DMS 273 treated with DMSO at 0.1 percent for 48 hours (cell line): ENCODE measurements at regions not wholly inside any gene's neighbourhood (a gene's known extent, or its start where the extent isn't known, plus 50 kb on each side); places are given as distances from the start of the nearest gene placed in this dataset.
"Not testable (repeated sequence)": the region's sequence is repeated elsewhere in the genome, so short reads cannot be mapped to it uniquely, and the experiment has no call there.

Experiments
- DNase-seq: peaks from one replicate; lab custom pipeline; 2025; lab: John Stamatoyannopoulos, UW

DNA sequence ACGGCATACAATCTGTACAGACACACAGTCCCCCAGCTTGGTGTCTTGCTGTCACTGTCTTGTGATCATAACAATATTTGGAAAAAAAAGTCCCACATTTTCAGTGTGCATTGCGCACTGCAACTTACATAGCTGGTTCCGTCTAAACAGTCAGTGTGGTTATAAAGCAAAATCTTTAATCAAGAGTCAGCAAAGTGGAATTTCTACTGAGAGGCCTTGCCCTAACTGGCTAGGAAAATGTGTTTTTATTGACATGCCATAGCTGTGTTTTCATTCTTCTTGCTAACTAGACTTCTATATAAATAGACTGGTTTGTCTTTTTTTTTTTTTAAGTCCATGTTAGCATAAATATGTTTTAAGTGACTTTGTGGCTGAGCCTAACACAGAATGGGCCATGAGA lies 174.8 kb downstream of the POLR2M start:
- DNase-seq = no peak

DNA sequence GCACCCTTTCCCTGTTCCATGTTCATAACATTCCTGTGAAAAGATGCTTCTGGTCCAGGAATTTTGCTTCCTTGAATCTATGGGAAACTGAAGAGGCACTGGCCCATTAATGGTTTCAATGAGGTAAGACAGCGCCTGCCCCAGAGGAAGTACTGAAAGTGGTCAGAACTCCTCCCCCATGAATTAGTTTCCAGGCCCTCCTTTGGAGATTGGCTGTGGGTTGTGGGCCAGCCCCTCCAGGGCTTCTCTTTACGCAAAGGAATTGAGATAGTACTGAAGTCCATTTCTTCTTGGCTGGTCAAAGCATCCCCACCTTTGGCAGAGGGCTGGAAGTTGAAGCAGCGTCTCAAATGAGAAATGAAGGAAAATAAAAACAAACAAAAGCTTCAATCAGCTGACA lies 175.5 kb downstream of the POLR2M start:
- no peak for DNase-seq

DNA sequence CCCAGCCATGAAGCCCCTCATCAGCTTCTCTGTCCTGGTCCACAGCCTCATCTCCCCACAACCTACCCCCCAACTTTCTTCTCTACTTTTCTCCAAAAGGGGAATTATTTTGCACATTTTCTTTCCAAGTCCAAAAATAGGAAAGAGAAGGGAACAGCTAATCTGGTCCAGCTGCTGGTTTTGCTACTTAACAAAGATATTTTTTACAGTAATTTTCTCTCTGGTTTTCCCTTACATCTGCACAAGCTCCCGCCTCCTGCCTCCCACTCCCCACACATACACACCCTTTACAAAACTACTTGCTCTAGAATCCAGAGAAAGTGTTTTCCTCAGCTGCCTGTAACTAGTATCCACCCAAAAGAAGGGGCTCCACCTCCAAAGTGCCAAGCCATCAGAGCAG lies 177.2 kb downstream of the POLR2M start:
- DNase-seq = no peak

DNA sequence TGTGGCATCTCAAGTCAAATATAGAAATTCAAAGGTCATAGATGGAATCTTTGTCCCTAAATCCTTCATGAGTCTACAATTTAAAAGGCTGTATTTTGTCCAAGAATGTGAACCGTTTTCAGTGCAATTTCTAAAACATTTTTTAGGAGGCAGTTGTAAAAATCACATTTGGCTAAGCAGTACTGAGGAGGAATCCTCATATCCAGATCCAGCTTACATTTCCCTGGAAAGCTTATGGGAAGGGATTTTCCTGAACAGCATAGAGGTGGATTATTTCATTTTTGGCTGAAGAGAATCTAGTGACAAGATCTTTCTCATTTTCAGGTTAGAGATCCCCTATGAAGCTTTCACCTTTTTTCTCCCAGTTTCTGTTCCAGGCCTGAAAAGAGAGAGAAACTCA lies 178.4 kb downstream of the POLR2M start:
- DNase-seq = no peak

DNA sequence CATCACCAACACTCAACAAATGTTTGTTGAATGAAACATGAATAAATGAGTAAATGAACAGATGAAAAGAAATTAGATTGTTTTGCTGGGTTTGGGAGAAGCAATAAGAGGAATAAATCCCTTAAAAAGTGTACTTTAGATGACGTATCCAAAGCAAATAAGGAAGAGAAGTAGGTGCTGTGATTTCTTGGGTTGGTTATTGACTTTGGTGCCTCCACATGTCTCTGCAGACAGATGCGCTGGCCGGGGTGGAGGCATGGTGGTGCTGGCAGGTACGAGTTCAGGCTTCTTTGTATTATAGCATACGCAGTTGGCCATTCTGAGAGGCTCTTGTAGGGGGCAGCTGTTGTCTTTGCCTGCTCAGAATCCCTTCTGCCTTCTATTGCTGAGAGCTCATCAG lies 178.9 kb downstream of the POLR2M start:
- DNase-seq = no peak

DNA sequence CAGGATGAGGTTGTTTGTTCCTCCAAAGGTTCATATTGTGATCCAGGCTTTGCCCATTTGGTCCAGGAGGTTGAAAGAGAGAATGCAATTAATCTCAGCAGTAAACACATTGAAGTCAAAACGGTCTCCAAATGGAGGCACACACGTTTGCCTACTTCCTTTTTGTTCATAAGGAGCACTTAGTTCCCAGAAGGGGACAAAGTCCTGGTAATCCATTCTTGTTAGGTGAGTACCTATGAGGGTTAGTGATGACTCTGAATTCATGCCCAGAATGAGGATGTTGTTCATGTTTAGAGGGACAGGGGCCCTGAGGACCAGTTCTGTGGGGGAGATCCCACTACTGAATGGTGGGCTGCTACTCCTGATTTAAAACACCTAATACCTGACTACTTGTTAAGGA lies 177.7 kb downstream of the ALDH1A2 start:
- no peak for DNase-seq

GRCh38 chr15:57890351-57890750 lies 175.2 kb downstream of the ALDH1A2 start:
- DNase-seq = no peak

DNA sequence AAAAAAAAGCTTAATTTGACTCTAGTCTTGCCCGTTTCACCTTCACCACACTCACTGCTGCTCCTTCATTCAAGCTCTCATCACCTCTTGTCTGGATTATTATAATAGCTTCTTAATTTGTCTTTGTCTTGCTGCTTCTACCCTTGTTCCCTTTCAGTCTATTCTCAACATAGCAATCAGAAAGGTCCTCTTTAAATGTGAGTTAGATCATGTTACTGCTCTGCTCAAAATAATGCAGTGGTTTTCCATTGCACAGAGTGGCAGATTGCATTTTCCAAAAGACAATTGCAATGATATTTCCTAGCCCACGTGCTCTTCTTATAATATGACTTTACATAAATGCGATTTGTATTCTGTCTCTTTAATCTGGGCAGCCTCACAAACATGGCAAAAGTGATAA lies 174.6 kb downstream of the ALDH1A2 start:
- no peak for DNase-seq

- no peak for DNase-seq
Measured at GRCh38 chr15:57892181-57892580, 173.3 kb downstream of the ALDH1A2 start.

DNA sequence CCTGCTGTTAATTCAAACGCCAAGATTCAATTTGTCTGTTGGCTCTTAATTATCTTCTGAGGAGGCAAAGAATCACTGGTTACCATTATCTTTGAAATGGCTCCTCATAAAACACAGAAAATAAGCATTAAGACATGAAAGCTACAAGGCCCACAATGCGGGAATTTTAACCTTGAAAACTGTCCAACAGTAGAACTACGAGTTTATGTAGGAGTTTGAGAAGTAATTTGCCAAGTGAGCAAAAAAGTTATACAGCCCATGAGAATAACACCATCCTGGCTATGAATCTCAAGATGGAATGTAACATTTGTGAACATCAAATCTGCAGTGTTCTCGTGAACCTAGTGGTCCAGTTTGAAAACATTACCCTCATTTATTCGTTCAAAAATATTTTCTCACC lies 172.5 kb downstream of the ALDH1A2 start:
- DNase-seq = no peak

- DNase-seq = no peak
Measured at GRCh38 chr15:57895291-57895690, 170.2 kb downstream of the ALDH1A2 start.

GRCh38 chr15:57896114-57896513 lies 169.4 kb downstream of the ALDH1A2 start:
- no peak for DNase-seq

GRCh38 chr15:57896899-57897298 lies 168.6 kb downstream of the ALDH1A2 start:
- DNase-seq = not testable (repeated sequence)

- no peak for DNase-seq
Measured at GRCh38 chr15:57897870-57898269, 167.6 kb downstream of the ALDH1A2 start.

- DNase-seq = no peak
Measured at GRCh38 chr15:57902155-57902554, 163.4 kb downstream of the ALDH1A2 start.
